Keratinocyte (primary cell): ENCODE measurements at regions not wholly inside any gene's neighbourhood (a gene's known extent, or its start where the extent isn't known, plus 50 kb on each side); places are given as distances from the start of the nearest gene placed in this dataset.

Experiments
- DNase-seq: peaks from one replicate; pipeline ENCODE4 v3.0.0-alpha.2; 2011; ENCODE audit warnings: low read depth, missing footprints, low spot score
- FAIRE-seq: peaks from 2 replicates; lab custom pipeline; 2011; peaks lifted over from hg19 to GRCh38; lab: Jason Lieb, UNC
- H2AFZ ChIP-seq: 2 replicates; pipeline ENCODE4 v1.6.0; 2012; ENCODE audit warnings: low read length, control low read depth, inconsistent platforms; ENCODE audit not compliant: control insufficient read depth
- H3K27ac ChIP-seq: 2 replicates; pipeline ENCODE4 v1.5.1; 2011; ENCODE audit warnings: low read length; ENCODE audit not compliant: control insufficient read depth, insufficient read depth
- H3K27me3 ChIP-seq: 3 replicates; pipeline ENCODE4 v1.6.0; 2011; ENCODE audit warnings: low read length; ENCODE audit not compliant: control insufficient read depth, insufficient read depth; ENCODE audit errors: extremely low read depth
- H3K36me3 ChIP-seq, 2 experiments: 2 replicates in 1 of 2; 3 replicates in 1 of 2; pipeline ENCODE4 v1.5.1; 2011; ENCODE audit warnings: low read length in 2 of 2, mild to moderate bottlenecking in 1 of 2; ENCODE audit not compliant: control insufficient read depth in 2 of 2, insufficient read depth in 2 of 2; ENCODE audit errors: extremely low read depth in 1 of 2
- H3K4me1 ChIP-seq: 3 replicates; pipeline ENCODE4 v1.5.1; 2011; ENCODE audit warnings: low read length; ENCODE audit not compliant: control insufficient read depth, insufficient read depth; ENCODE audit errors: extremely low read depth
- H3K4me2 ChIP-seq: 3 replicates; pipeline ENCODE4 v1.6.0; 2011; ENCODE audit warnings: low read depth, low read length; ENCODE audit not compliant: control insufficient read depth, insufficient read depth; ENCODE audit errors: extremely low read depth
- H3K4me3 ChIP-seq, 3 experiments: fragments of 200-600 bp in 1 of 3; sonication (generic) in 1 of 3; 2 replicates in 2 of 3; 3 replicates in 1 of 3; pipeline ENCODE4 v1.5.1; 2011 to 2016; ENCODE audit warnings: low read length in 3 of 3, mild to moderate bottlenecking in 3 of 3, control low read depth in 2 of 3, inconsistent platforms in 1 of 3, low read depth in 1 of 3, mixed read lengths in 1 of 3, mixed run types in 1 of 3, moderate library complexity in 1 of 3; ENCODE audit not compliant: control insufficient read depth in 2 of 3, insufficient read depth in 2 of 3; ENCODE audit errors: extremely low read depth in 1 of 3
- H3K79me2 ChIP-seq: 2 replicates; pipeline ENCODE4 v1.6.0; 2012; ENCODE audit warnings: low read length; ENCODE audit not compliant: control insufficient read depth, insufficient read depth
- H3K9ac ChIP-seq: 3 replicates; pipeline ENCODE4 v1.6.0; 2011; ENCODE audit warnings: low read length; ENCODE audit not compliant: control insufficient read depth, insufficient read depth; ENCODE audit errors: extremely low read depth
- H3K9me1 ChIP-seq: 3 replicates; pipeline ENCODE4 v1.6.0; 2011; ENCODE audit warnings: low read length; ENCODE audit not compliant: control insufficient read depth, insufficient read depth; ENCODE audit errors: extremely low read depth
- H3K9me3 ChIP-seq: 2 replicates; pipeline ENCODE4 v1.5.1; 2012; ENCODE audit warnings: low read depth, low read length; ENCODE audit not compliant: control insufficient read depth
- H4K20me1 ChIP-seq: 3 replicates; pipeline ENCODE4 v1.6.0; 2011; ENCODE audit warnings: low read length; ENCODE audit not compliant: control insufficient read depth, insufficient read depth; ENCODE audit errors: extremely low read depth
- EZH2 ChIP-seq: IDR thresholded peaks from one replicate; pipeline ENCODE4 v1.6.1; 2012; ENCODE audit warnings: inconsistent platforms, mild to moderate bottlenecking, low read length, moderate library complexity
- dilution Hi-C: fragments of 300-500 bp; cut with MboI; formaldehyde crosslinking; loops from one replicate; pipeline ENCODE4 v1.7.0; 2020; ENCODE audit warnings: low sequenced_read_pairs; ENCODE audit not compliant: extremely low pct_ligation_motif_present
- TF ChIP-seq, protein P1 (sequence below), 3 experiments: IDR thresholded peaks in 1 of 3; conservative IDR thresholded peaks in 1 of 3; optimal IDR thresholded peaks in 1 of 3; 2 replicates in 2 of 3; 3 replicates in 1 of 3; pipeline versions ENCODE3 to v1.5.1; 2011; ENCODE audit warnings: low read length in 3 of 3, mild to moderate bottlenecking in 3 of 3, moderate library complexity in 2 of 3, control low read depth in 1 of 3, inconsistent platforms in 1 of 3; ENCODE audit not compliant: insufficient read depth in 2 of 3; ENCODE audit errors: extremely low read depth in 1 of 3

DNA sequence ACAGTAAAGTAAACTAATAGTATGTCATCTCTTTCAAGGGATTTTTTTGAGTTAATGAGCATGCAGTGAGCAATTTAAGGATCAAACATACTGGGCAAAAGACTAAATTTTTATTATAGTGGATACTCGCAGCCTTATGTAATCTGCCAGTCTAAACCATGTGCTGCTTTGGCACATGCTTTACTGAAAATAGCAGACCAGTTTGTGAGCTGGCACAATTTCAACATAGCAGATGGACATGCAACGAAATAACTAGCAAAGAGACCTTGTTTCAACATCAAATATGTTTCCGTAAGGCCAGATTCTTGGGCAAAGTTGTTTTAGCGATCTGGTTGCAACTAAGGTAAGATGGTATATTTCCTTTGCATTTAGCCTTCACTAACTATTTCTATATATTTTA, 807.3 kb downstream of the NR4A2 start:
- FAIRE-seq: no peak
- no peak overlapping the region for H3K9ac ChIP-seq

DNA sequence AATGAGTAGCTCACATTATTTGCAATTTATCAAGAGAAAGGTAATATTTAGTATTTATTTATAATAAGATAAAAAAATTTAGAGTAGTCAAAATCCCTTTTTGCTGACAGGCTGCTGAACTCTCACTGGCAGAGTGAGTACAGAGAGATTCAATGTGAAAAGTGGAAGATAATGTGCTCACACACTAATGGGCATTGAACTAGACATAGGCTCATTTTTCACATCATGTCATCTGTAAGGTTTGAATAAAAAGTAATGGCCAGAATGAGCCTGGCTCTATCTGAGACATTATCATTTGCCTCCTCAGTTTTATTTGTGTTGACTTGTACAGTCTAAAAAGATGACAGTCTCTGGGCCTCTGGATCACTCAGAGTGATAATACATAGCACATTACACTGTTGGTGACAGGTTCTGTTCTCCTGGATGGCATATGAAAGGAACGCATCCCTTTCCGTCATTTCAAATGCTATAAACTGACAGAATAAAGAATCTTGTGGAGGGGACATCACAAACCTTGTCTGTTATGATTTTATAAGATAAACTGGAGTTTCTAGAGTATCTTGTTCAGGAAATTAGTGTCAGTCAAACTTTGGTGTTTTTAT, 812.9 kb downstream of the NR4A2 start:
- Histone ChIP-seq H3K9me1 (no peaks in the 10 kb centered on the region), H3K9me3 (no peaks in the 10 kb centered on the region), H3K27ac (no peak overlapping the region), H3K27me3 (no peaks in the 10 kb centered on the region), H3K4me3 (no peak overlapping the region), H4K20me1 (no peaks in the 10 kb centered on the region), H3K36me3 (no peaks in the 10 kb centered on the region), H3K4me2 (no peak overlapping the region), H3K79me2 (no peaks in the 10 kb centered on the region), H3K9ac (no peak overlapping the region), H2AFZ (no peak overlapping the region), H3K4me1 (no peaks in the 10 kb centered on the region)
- TF ChIP-seq, protein P1, sequence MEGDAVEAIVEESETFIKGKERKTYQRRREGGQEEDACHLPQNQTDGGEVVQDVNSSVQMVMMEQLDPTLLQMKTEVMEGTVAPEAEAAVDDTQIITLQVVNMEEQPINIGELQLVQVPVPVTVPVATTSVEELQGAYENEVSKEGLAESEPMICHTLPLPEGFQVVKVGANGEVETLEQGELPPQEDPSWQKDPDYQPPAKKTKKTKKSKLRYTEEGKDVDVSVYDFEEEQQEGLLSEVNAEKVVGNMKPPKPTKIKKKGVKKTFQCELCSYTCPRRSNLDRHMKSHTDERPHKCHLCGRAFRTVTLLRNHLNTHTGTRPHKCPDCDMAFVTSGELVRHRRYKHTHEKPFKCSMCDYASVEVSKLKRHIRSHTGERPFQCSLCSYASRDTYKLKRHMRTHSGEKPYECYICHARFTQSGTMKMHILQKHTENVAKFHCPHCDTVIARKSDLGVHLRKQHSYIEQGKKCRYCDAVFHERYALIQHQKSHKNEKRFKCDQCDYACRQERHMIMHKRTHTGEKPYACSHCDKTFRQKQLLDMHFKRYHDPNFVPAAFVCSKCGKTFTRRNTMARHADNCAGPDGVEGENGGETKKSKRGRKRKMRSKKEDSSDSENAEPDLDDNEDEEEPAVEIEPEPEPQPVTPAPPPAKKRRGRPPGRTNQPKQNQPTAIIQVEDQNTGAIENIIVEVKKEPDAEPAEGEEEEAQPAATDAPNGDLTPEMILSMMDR (optimal IDR thresholded peaks at IDR 0.05 in 1 of 3, IDR thresholded peaks at IDR 0.05 in 1 of 3, conservative IDR thresholded peaks at IDR 0.05 in 1 of 3; ENCODE audit: extremely low read depth in 1 of 3, insufficient read depth in 2 of 3, low read length in 3 of 3): no peak
- TF ChIP-seq EZH2: no peak
- dilution Hi-C loops: no loop called here
- DNase-seq: no peak
- no peak for FAIRE-seq

More for the DNA sequence above, 807.3 kb downstream of the NR4A2 start:
- dilution Hi-C loops: no loop called here
- Histone ChIP-seq H3K9me3 (no peaks in the 10 kb centered on the region), H3K79me2 (no peaks in the 10 kb centered on the region), H4K20me1 (no peaks in the 10 kb centered on the region), H3K27ac (no peak overlapping the region), H3K36me3 (no peaks in the 10 kb centered on the region), H3K4me1 (no peaks in the 10 kb centered on the region), H2AFZ (no peak overlapping the region), H3K27me3 (no peaks in the 10 kb centered on the region), H3K4me3 (no peak overlapping the region), H3K9me1 (no peaks in the 10 kb centered on the region), H3K4me2 (no peak overlapping the region)
- TF ChIP-seq, protein P1 (optimal IDR thresholded peaks at IDR 0.05 in 1 of 3, IDR thresholded peaks at IDR 0.05 in 1 of 3, conservative IDR thresholded peaks at IDR 0.05 in 1 of 3; ENCODE audit: extremely low read depth in 1 of 3, insufficient read depth in 2 of 3, low read length in 3 of 3): no peak
- TF ChIP-seq EZH2: no peak
- no peak for DNase-seq
